ENCODE measurements at regions not wholly inside any gene's neighbourhood (a gene's known extent, or its start where the extent isn't known, plus 50 kb on each side); places are given as distances from the start of the nearest gene placed in this dataset.
A peak's percentile ranks its signal among the peaks of the same experiment; 100 is the strongest.

- DNase-seq (ENCODE audit: low spot score), result no peak
These were observed 177.3 kb downstream of the FGF1 start for GRCh38 chr5:142508591-142508990.

GRCh38 chr5:142507531-142508372, 178.1 kb downstream of the FGF1 start:
- DNase-seq (ENCODE audit: low spot score), result peak; percentile 18

- no peak for DNase-seq (ENCODE audit: low spot score)
These were observed 179.1 kb downstream of the FGF1 start for GRCh38 chr5:142506756-142507155.

GRCh38 chr5:142506046-142506445, 179.8 kb downstream of the FGF1 start:
- DNase-seq (ENCODE audit: low spot score), result no peak

- no peak for DNase-seq (ENCODE audit: low spot score)
These were observed 177.1 kb upstream of the SPRY4 start for GRCh38 chr5:142501890-142502289.

- DNase-seq (ENCODE audit: low spot score), result no peak
These were observed 175.5 kb upstream of the SPRY4 start for GRCh38 chr5:142500227-142500905.

GRCh38 chr5:142499591-142500226, 174.9 kb upstream of the SPRY4 start:
- no peak for DNase-seq (ENCODE audit: low spot score)

- no peak for DNase-seq (ENCODE audit: low spot score)
These were observed 173.5 kb upstream of the SPRY4 start for GRCh38 chr5:142498298-142498697.

GRCh38 chr5:142495531-142495930, 170.7 kb upstream of the SPRY4 start:
- no peak for DNase-seq (ENCODE audit: low spot score)

- no peak for DNase-seq (ENCODE audit: low spot score)
These were observed 169.2 kb upstream of the SPRY4 start for GRCh38 chr5:142493875-142494518.

GRCh38 chr5:142492781-142493281, 168.0 kb upstream of the SPRY4 start:
- no peak for DNase-seq (ENCODE audit: low spot score)

GRCh38 chr5:142491679-142492078, 166.9 kb upstream of the SPRY4 start:
- DNase-seq (ENCODE audit: low spot score), result no peak

GRCh38 chr5:142491270-142491669, 166.4 kb upstream of the SPRY4 start:
- peak; percentile 81 for DNase-seq (ENCODE audit: low spot score)

- no peak for DNase-seq (ENCODE audit: low spot score)
These were observed 161.8 kb upstream of the SPRY4 start for GRCh38 chr5:142486581-142486980.

GRCh38 chr5:142486020-142486419, 161.2 kb upstream of the SPRY4 start:
- no peak for DNase-seq (ENCODE audit: low spot score)

- DNase-seq (ENCODE audit: low spot score), result no peak
These were observed 160.1 kb upstream of the SPRY4 start for GRCh38 chr5:142484821-142485387.

GRCh38 chr5:142482207-142482606, 157.4 kb upstream of the SPRY4 start:
- no peak for DNase-seq (ENCODE audit: low spot score)

GRCh38 chr5:142481410-142481809, 156.6 kb upstream of the SPRY4 start:
- no peak for DNase-seq (ENCODE audit: low spot score)

- no peak for DNase-seq (ENCODE audit: low spot score)
These were observed 155.2 kb upstream of the SPRY4 start for GRCh38 chr5:142479854-142480519.

- no peak for DNase-seq (ENCODE audit: low spot score)
These were observed 154.3 kb upstream of the SPRY4 start for GRCh38 chr5:142479150-142479549.

GRCh38 chr5:142478113-142478512, 153.3 kb upstream of the SPRY4 start:
- no peak for DNase-seq (ENCODE audit: low spot score)

Measured in Ammon's horn (tissue), 1 donor.